Gastrocnemius medialis (tissue), 4 donors: ENCODE measurements at regions not wholly inside any gene's neighbourhood (a gene's known extent, or its start where the extent isn't known, plus 50 kb on each side); places are given as distances from the start of the nearest gene placed in this dataset.

ENCODE experiments used
- ATAC-seq, 2 donors: fragments of 150-250 bp; one replicate each; pipeline ENCODE4 v1.9.1; 2016
- DNase-seq, 2 donors: peaks; one replicate each; pipeline ENCODE4 v3.0.0-alpha.2; 2019
- H3K27ac ChIP-seq, 4 donors: fragments of 200-600 bp; sonication (generic); 1 replicate in 1 of 4; 2 replicates in 3 of 4; pipeline ENCODE4 v1.5.1; 2016 to 2018; ENCODE audit warnings: mild to moderate bottlenecking in 2 of 4, moderate library complexity in 1 of 4
- H3K27me3 ChIP-seq, 3 donors: fragments of 200-600 bp; sonication (generic) in 2 of 3; 1 replicate in 1 of 3; 2 replicates in 2 of 3; pipeline versions ENCODE4 v1.5.1 to v1.6.0; 2016 to 2019; ENCODE audit warnings: mild to moderate bottlenecking in 1 of 3, moderate library complexity in 1 of 3
- H3K36me3 ChIP-seq, 2 donors: fragments of 200-600 bp; sonication (generic) in 1 of 2; one replicate each; pipeline ENCODE4 v1.5.1; 2017 to 2018
- H3K4me1 ChIP-seq, 2 donors: fragments of 200-600 bp; sonication (generic) in 1 of 2; one replicate each; pipeline ENCODE4 v1.5.1; 2016 to 2017; ENCODE audit warnings: mild to moderate bottlenecking in 2 of 2
- H3K4me3 ChIP-seq, 4 donors: fragments of 200-600 bp; sonication (generic) in 3 of 4; 1 replicate in 1 of 4; 2 replicates in 3 of 4; pipeline ENCODE4 v1.5.1; 2016 to 2019; ENCODE audit warnings: mild to moderate bottlenecking in 2 of 4
- H3K9me3 ChIP-seq, 3 donors: fragments of 200-600 bp; sonication (generic) in 2 of 3; 1 replicate in 1 of 3; 2 replicates in 2 of 3; pipeline ENCODE4 v1.5.1; 2016 to 2019
- CTCF ChIP-seq, 5 experiments: fragments of 450-650 bp in 3 of 5; fragments of 200-600 bp in 2 of 5; sonication (generic) in 2 of 5; IDR thresholded peaks in 4 of 5; conservative IDR thresholded peaks in 1 of 5; 1 replicate in 4 of 5; 2 replicates in 1 of 5; pipeline ENCODE4 v1.5.1; 2016 to 2019; ENCODE audit warnings: antibody characterized with exemption in 5 of 5, mild to moderate bottlenecking in 3 of 5, moderate library complexity in 3 of 5
- POLR2A ChIP-seq, 2 donors: fragments of 450-650 bp; IDR thresholded peaks; one replicate each; pipeline ENCODE4 v1.6.1; 2017; ENCODE audit warnings: antibody characterized with exemption in 2 of 2, mild to moderate bottlenecking in 2 of 2, moderate library complexity in 2 of 2
- in situ Hi-C, 4 donors: fragments of 200-750 bp; cut with MboI; loops; one replicate each; pipeline versions ENCODE4 v1.15.0 to v1.8.0; 2017; ENCODE audit warnings: low sequenced_read_pairs in 4 of 4
- intact Hi-C: fragments of 100-400 bp; cut with DNase I; formaldehyde crosslinking; loops from one replicate; pipeline ENCODE4 v1.15.1; 2023; ENCODE audit warnings: low total_unique reads

- H3K27me3 ChIP-seq: no peaks in the 10 kb centered on the region
- intact Hi-C loops: no loop called here
Measured at GRCh38 chr7:41787651-41788350, 84.9 kb upstream of the INHBA start.

GRCh38 chr7:41786944-41787343, 84.1 kb upstream of the INHBA start:
- ATAC-seq (no peak), DNase-seq (no peak)
- H3K4me3 ChIP-seq: no peak overlapping the region
- TF ChIP-seq POLR2A (IDR thresholded peaks at IDR 0.05) (no peak), CTCF (IDR thresholded peaks at IDR 0.05 in 4 of 5, conservative IDR thresholded peaks at IDR 0.05 in 1 of 5) (no peak)
- no peaks in the 10 kb centered on the region for H3K36me3 ChIP-seq
- H3K4me1 ChIP-seq: no peaks in the 10 kb centered on the region
- no peaks in the 10 kb centered on the region for H3K27me3 ChIP-seq
- intact Hi-C loops: no loop called here
- in situ Hi-C loops: no loop called here
- no peaks in the 10 kb centered on the region for H3K9me3 ChIP-seq
- no peak overlapping the region for H3K27ac ChIP-seq

More at GRCh38 chr7:41787651-41788350, 84.9 kb upstream of the INHBA start:
- Histone ChIP-seq H3K36me3 (no peaks in the 10 kb centered on the region), H3K4me1 (no peaks in the 10 kb centered on the region), H3K9me3 (no peaks in the 10 kb centered on the region), H3K4me3 (no peak overlapping the region), H3K27ac (no peak overlapping the region)
- TF ChIP-seq POLR2A (IDR thresholded peaks at IDR 0.05) (no peak), CTCF (IDR thresholded peaks at IDR 0.05 in 4 of 5, conservative IDR thresholded peaks at IDR 0.05 in 1 of 5) (no peak)
- in situ Hi-C loops: no loop called here
- DNase-seq: no peak
- no peak for ATAC-seq

GRCh38 chr7:41786404-41786803, 83.5 kb upstream of the INHBA start:
- no peak overlapping the region for H3K27ac ChIP-seq
- TF ChIP-seq POLR2A (IDR thresholded peaks at IDR 0.05): no peak
- TF ChIP-seq CTCF (IDR thresholded peaks at IDR 0.05 in 4 of 5, conservative IDR thresholded peaks at IDR 0.05 in 1 of 5): no peak
- no peaks in the 10 kb centered on the region for H3K4me1 ChIP-seq
- in situ Hi-C loops: no loop called here
- H3K9me3 ChIP-seq: no peaks in the 10 kb centered on the region
- no peaks in the 10 kb centered on the region for H3K27me3 ChIP-seq
- no peak for DNase-seq
- intact Hi-C loops: no loop called here
- no peak for ATAC-seq
- H3K36me3 ChIP-seq: no peaks in the 10 kb centered on the region
- H3K4me3 ChIP-seq: no peak overlapping the region

GRCh38 chr7:41785840-41786239, 83.0 kb upstream of the INHBA start:
- DNase-seq (no peak), ATAC-seq (no peak)
- Histone ChIP-seq H3K4me3 (no peak overlapping the region), H3K36me3 (no peaks in the 10 kb centered on the region), H3K9me3 (no peaks in the 10 kb centered on the region), H3K4me1 (no peaks in the 10 kb centered on the region), H3K27ac (no peak overlapping the region), H3K27me3 (no peaks in the 10 kb centered on the region)
- TF ChIP-seq POLR2A (IDR thresholded peaks at IDR 0.05) (no peak), CTCF (IDR thresholded peaks at IDR 0.05 in 4 of 5, conservative IDR thresholded peaks at IDR 0.05 in 1 of 5) (no peak)
- intact Hi-C loops: no loop called here
- in situ Hi-C loops: no loop called here

- H3K27me3 ChIP-seq: no peaks in the 10 kb centered on the region
- in situ Hi-C loops (no loop called here), intact Hi-C loops (no loop called here)
- TF ChIP-seq CTCF (IDR thresholded peaks at IDR 0.05 in 4 of 5, conservative IDR thresholded peaks at IDR 0.05 in 1 of 5) (no peak), POLR2A (IDR thresholded peaks at IDR 0.05) (no peak)
- H3K9me3 ChIP-seq: no peaks in the 10 kb centered on the region
- no peak overlapping the region for H3K4me3 ChIP-seq
- H3K4me1 ChIP-seq: no peaks in the 10 kb centered on the region
- DNase-seq (no peak), ATAC-seq (no peak)
- no peak overlapping the region for H3K27ac ChIP-seq
- H3K36me3 ChIP-seq: no peaks in the 10 kb centered on the region
Measured at GRCh38 chr7:41785265-41785664, 82.4 kb upstream of the INHBA start.
